Psoas muscle (tissue), 7 donors: ENCODE measurements at regions not wholly inside any gene's neighbourhood (a gene's known extent, or its start where the extent isn't known, plus 50 kb on each side); places are given as distances from the start of the nearest gene placed in this dataset.
A peak's percentile ranks its signal among the peaks of the same experiment; 100 is the strongest.

Experiments used
- ATAC-seq, 4 donors: fragments of 200-7000 bp; cut with Tn5 transposase; one replicate each; pipeline ENCODE4 v1.9.1; 2020; ENCODE audit warnings: moderate library complexity in 3 of 4, mild to moderate bottlenecking in 2 of 4
- DNase-seq, 2 donors: peaks; one replicate each; pipeline ENCODE4 v3.0.0-alpha.2; 2020
- H3K27ac ChIP-seq: fragments of 200-600 bp; one replicate; pipeline ENCODE4 v1.8.0; 2022
- H3K27me3 ChIP-seq, 3 donors: fragments of 200-600 bp in 1 of 3; one replicate each; pipeline versions ENCODE4 v1.6.1 to v1.8.0; 2013 to 2022; ENCODE audit warnings: low read length in 2 of 3, mild to moderate bottlenecking in 2 of 3, moderate library complexity in 1 of 3; ENCODE audit not compliant: insufficient read depth in 3 of 3
- H3K36me3 ChIP-seq, 2 donors: fragments of 200-600 bp in 1 of 2; one replicate each; pipeline versions ENCODE4 v1.6.1 to v1.8.0; 2013 to 2022; ENCODE audit warnings: low read depth in 1 of 2, mild to moderate bottlenecking in 1 of 2, moderate library complexity in 1 of 2; ENCODE audit not compliant: insufficient read depth in 1 of 2
- H3K4me1 ChIP-seq: fragments of 200-600 bp; one replicate; pipeline ENCODE4 v1.8.0; 2022
- H3K4me3 ChIP-seq: fragments of 200-600 bp; one replicate; pipeline ENCODE4 v1.8.0; 2022; ENCODE audit warnings: mild to moderate bottlenecking
- H3K9me3 ChIP-seq: fragments of 200-600 bp; one replicate; pipeline ENCODE4 v1.8.0; 2022
- WGBS, 3 donors: extraction: QIAGEN DNeasy Blood & Tissue Kit; methylation state at CpG; one replicate each; pipeline versions ENCODE4 v1.1.6 to v1.1.7; 2013; 5-methylcytosine and 5-hydroxymethylcytosine counted together
- intact Hi-C, 2 donors: fragments of 100-400 bp; cut with DNase I; formaldehyde crosslinking; loops; one replicate each; pipeline versions ENCODE4 v1.11.0 to v1.14.2; 2022
- TF ChIP-seq, protein P1 (sequence below): fragments of 200-600 bp; IDR thresholded peaks from one replicate; pipeline ENCODE4 v1.8.0; 2022; ENCODE audit warnings: antibody characterized with exemption
- donor health status: healthy with polysubstance abuse.
- donor health status: DM: no; HTN: no; CAD: no; lungs with moderate emphysema.
- donor health status: Bipolar disorder and iron deficiency.
- donor health status: healthy.
- donor health status: DM: yes; HTN: yes; CAD: no.
- donor health status: DM: no; HTN: no; CAD: no.
- donor health status: DM: yes; HTN: yes; CAD: no.

DNA sequence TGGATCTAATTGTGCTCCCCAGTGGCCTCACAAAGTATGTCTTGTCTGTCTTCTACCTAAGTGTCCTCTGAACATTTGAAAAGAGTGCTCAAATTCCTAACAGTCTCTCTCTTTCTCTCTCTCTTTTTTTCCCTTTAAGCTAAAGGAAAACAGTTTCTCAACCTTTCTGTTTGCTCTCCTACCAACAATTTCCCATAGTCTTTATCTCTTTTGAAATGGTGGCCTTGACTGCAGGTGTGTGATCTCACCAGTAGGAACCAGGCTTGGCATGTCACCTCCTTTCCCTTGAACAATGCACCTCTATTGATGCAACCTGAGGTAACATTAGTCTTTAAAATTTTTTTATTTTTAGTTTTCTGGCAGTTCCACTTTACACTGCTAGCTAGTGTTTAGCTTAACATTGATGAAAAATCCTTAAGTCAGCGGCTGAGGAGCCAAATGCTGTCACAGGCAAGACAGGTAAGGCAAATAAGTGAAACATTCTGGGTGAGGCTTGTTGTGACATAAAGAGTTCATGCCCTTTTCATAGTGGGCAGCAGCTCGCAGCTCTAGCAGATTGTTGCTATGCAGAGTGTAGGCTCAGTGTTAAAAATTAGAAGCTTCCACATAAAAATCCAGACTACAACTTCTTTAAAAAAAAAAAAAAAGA is 273.4 kb downstream of the HAPSTR1 start:
- ATAC-seq (peak in 2 of 4 donors; percentile 11 to 39), DNase-seq (no peak)
- no peaks in the 10 kb centered on the region for H3K36me3 ChIP-seq
- H3K27ac ChIP-seq = no peak overlapping the region
- no peaks in the 10 kb centered on the region for H3K27me3 ChIP-seq
- H3K9me3 ChIP-seq = no peaks in the 10 kb centered on the region
- no peak overlapping the region for H3K4me3 ChIP-seq
- H3K4me1 ChIP-seq = no peaks in the 10 kb centered on the region
- WGBS, 3 donors = 46 to 56% (median 50%) methylated on average over 2 of the region's 2 CpGs
- TF ChIP-seq, protein P1, sequence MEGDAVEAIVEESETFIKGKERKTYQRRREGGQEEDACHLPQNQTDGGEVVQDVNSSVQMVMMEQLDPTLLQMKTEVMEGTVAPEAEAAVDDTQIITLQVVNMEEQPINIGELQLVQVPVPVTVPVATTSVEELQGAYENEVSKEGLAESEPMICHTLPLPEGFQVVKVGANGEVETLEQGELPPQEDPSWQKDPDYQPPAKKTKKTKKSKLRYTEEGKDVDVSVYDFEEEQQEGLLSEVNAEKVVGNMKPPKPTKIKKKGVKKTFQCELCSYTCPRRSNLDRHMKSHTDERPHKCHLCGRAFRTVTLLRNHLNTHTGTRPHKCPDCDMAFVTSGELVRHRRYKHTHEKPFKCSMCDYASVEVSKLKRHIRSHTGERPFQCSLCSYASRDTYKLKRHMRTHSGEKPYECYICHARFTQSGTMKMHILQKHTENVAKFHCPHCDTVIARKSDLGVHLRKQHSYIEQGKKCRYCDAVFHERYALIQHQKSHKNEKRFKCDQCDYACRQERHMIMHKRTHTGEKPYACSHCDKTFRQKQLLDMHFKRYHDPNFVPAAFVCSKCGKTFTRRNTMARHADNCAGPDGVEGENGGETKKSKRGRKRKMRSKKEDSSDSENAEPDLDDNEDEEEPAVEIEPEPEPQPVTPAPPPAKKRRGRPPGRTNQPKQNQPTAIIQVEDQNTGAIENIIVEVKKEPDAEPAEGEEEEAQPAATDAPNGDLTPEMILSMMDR = no peak
- intact Hi-C loops = no loop called here

DNA sequence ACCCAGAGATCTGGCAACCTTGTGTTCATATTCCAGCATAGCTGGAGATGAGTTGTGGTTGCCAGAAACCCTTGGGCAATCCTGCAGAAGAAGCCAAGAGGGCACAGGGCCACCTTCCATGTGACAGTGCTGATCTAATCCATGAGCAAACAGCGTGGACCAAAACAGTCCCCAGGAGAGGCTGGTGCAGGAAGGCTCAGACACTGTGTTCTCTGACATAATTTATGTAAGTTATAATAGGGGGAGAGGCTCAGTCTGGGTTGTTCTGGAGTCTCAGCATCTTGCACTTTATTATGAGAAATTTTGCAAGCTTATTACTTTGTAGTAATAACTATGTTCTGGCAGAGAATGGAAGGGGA is 273.9 kb downstream of the HAPSTR1 start:
- peak; percentile 94 to 99 (median 98) for ATAC-seq

DNA sequence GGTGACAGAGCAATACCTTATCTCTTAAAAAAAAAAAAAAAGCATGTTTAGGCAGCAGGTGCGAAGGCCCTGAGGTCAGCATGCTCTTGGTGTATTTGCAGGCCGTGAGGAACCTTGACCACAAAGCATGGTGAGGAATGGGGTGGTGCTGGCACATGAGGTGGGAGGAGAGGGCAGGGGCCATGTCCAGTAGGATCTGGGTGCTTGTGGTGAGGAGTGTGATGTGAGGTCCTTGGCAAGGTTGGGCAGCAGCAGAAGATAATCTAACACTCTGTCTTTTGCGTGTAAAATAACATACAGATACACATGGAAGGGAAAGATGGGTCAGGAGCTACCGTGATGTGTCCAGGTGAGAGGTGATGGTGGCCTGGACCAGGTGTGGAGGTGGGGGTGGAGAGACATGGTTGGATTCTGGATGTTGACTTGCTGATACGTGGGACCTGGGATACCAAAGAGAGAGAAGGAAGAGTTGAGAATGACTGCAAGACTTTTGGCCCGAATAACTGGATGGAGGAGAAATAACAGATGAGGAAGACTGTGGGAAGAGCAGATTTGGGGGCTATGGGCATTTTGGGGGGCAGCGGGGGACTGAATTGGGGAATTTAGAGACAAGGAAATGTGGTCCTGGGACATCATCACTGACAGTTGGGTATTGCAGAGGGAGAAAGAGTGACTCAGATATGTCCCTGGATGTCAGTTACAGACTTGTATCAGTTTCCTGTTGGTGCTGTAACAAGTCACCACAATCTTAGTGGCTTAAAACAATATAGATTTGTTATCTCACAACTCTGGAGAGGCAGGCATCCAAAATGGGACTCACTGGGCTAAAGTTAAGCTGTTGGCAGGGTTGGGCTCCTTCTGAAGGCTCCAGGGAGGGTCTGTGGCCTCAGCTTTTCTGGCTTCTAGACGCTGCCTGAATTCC is 274.9 kb downstream of the HAPSTR1 start:
- no peak overlapping the region for H3K4me3 ChIP-seq
- H3K4me1 ChIP-seq = no peaks in the 10 kb centered on the region
- no peaks in the 10 kb centered on the region for H3K27me3 ChIP-seq
- DNase-seq (no peak), ATAC-seq (no peak)
- intact Hi-C loops = no loop called here
- TF ChIP-seq, protein P1 = no peak
- 86 to 88% (median 88%) methylated on average over 8 of the region's 8 CpGs for WGBS, 3 donors
- H3K9me3 ChIP-seq = no peaks in the 10 kb centered on the region
- no peak overlapping the region for H3K27ac ChIP-seq
- H3K36me3 ChIP-seq = no peaks in the 10 kb centered on the region

More for the DNA sequence above, 273.9 kb downstream of the HAPSTR1 start:
- Histone ChIP-seq H3K9me3 (no peaks in the 10 kb centered on the region), H3K27ac (no peak overlapping the region), H3K4me3 (no peak overlapping the region), H3K27me3 (no peaks in the 10 kb centered on the region), H3K36me3 (no peaks in the 10 kb centered on the region), H3K4me1 (no peaks in the 10 kb centered on the region)
- DNase-seq = peak; percentile 82 to 89
- intact Hi-C loops = no loop called here
- TF ChIP-seq, protein P1 = no peak
- 4 to 15% (median 13%) methylated on average over 1 of the region's 1 CpG for WGBS, 3 donors

DNA sequence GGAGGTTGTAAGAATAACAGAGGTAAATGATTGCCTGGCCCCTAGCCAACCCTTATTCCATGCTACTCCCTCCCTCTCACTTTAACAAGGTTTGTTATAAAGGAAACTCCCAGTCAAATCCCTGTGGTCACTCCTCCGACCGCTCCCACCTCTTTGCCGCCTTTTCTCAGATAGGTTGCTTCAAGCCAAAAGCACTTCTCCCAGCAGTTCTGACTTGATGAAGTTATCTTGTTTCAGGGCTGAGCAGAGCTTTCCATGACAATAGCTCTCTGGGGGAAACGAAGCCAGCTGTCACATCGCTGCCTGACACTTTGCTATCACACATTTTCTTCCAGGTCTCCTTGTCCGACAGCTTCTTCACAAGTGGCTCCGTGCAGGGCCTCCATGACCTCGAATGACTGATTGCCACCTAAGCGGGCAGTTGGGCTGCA is 278.6 kb downstream of the HAPSTR1 start:
- H3K9me3 ChIP-seq = no peaks in the 10 kb centered on the region
- ATAC-seq (no peak), DNase-seq (no peak)
- no peaks in the 10 kb centered on the region for H3K27me3 ChIP-seq
- TF ChIP-seq, protein P1 = no peak
- H3K4me1 ChIP-seq = no peaks in the 10 kb centered on the region
- intact Hi-C loops = no loop called here
- H3K27ac ChIP-seq = no peak overlapping the region
- no peak overlapping the region for H3K4me3 ChIP-seq
- 43 to 48% (median 47%) methylated on average over 9 of the region's 9 CpGs for WGBS, 3 donors
- H3K36me3 ChIP-seq = no peaks in the 10 kb centered on the region
